ENCODE measurements at regions not wholly inside any gene's neighbourhood (a gene's known extent, or its start where the extent isn't known, plus 50 kb on each side); places are given as distances from the start of the nearest gene placed in this dataset.

DNA sequence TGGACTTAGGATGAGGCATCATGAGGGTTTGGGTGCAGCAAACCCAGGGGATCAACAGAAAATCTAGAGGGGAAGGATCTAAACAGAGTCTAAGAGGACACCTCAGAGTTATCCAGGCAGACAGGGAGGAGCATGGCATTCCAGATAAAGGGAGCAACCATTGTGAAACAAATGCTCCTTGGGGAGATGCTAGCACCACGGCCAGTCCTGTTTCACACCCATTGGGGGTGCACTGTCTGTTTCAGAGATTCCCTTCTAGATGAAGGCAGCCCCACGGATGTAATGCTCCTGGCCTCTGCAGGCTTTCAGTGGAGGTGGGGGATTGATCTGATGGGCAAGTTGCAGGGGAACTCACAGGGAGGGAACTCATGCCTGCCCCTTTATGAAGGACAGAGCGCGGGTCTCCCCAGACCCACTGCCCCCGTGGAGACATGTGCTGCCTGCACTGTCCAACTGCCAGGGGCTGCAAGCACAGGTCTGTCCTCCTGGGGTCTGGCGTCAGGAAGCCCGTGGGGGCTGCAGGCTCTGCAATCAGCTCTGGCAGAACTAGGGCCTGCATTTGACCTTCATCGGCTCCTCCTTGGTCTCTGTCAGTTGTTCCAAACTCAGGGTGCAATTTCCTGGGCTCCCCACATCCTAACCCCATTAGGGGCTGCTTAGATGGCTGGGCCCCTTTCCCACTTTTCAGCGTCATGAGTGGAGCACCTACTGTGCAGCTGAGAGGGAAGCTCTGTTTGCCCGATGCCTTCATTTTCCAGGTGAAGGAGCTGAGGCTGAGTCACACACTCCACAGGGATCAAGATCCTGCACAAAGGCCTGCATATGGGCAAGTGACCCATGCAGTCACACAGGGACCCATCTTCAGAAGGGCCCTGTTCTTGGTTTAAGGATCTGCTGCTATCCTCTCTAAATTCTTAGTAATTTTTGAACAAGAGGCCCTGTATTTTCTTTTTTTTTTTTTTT lies 163.4 kb downstream of the ARL4C start:
- ChIA-PET CTCF (interaction anchor here (1.1 kb wide), 1 partner anchor 79 kb away, joined by 3 read pairs; no protein-coding TSS in a partner anchor), POLR2A (ENCODE audit: low non-redundant PET) (no interaction called here)
- H3K27ac ChIP-seq: peak overlapping the region; percentile 56
- DNase-seq (ENCODE audit: low spot score): no peak
- TF ChIP-seq, protein P1, sequence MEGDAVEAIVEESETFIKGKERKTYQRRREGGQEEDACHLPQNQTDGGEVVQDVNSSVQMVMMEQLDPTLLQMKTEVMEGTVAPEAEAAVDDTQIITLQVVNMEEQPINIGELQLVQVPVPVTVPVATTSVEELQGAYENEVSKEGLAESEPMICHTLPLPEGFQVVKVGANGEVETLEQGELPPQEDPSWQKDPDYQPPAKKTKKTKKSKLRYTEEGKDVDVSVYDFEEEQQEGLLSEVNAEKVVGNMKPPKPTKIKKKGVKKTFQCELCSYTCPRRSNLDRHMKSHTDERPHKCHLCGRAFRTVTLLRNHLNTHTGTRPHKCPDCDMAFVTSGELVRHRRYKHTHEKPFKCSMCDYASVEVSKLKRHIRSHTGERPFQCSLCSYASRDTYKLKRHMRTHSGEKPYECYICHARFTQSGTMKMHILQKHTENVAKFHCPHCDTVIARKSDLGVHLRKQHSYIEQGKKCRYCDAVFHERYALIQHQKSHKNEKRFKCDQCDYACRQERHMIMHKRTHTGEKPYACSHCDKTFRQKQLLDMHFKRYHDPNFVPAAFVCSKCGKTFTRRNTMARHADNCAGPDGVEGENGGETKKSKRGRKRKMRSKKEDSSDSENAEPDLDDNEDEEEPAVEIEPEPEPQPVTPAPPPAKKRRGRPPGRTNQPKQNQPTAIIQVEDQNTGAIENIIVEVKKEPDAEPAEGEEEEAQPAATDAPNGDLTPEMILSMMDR (conservative IDR thresholded peaks at IDR 0.05; ENCODE audit: low read depth): no peak

DNA sequence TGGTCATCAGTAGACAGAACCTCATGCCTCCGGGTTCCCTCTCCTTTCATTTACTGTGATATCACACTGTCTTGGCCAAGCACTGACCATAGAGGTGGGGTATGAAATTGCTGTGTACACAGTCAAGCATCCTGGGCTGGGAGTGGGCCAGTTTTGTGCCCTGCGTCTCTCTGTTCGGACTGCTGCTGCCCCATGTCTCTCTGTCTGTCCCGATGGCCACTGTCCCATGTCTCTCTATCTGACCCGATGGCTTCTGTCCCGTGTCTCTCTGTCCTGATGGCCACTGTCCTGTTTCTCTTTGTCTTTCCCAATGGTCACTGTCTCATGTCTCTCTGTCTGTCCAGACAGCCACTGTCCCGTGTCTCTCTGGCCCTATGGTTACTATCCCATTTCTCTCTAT lies 164.9 kb downstream of the ARL4C start:
- ChIA-PET CTCF (no interaction called here), POLR2A (ENCODE audit: low non-redundant PET) (no interaction called here)
- TF ChIP-seq, protein P1 (conservative IDR thresholded peaks at IDR 0.05; ENCODE audit: low read depth): no peak
- DNase-seq (ENCODE audit: low spot score): no peak
- H3K27ac ChIP-seq: no peak overlapping the region

DNA sequence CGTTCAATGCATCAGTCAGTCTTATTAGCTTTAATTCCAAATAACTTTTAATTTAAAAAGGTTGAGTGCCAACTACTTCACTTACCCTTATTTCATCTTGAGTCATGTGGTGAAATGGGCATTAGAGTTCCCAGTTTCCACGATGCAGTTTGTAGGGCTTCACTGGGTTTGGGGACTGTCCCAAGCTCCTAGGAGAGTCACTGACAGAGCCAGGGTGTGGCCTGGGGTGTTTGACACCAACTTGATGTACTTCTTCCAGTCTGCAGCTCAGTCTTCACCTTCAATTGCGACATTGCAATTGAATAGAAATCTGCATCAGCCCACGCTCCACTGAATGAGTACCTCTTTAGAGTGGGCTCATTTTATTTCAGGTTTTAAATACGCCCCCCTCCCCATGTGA lies 165.3 kb downstream of the ARL4C start:
- DNase-seq (ENCODE audit: low spot score): no peak
- no peak overlapping the region for H3K27ac ChIP-seq
- CTCF ChIA-PET: no interaction called here
- POLR2A ChIA-PET (ENCODE audit: low non-redundant PET): no interaction called here
- TF ChIP-seq, protein P1 (conservative IDR thresholded peaks at IDR 0.05; ENCODE audit: low read depth): no peak

DNA sequence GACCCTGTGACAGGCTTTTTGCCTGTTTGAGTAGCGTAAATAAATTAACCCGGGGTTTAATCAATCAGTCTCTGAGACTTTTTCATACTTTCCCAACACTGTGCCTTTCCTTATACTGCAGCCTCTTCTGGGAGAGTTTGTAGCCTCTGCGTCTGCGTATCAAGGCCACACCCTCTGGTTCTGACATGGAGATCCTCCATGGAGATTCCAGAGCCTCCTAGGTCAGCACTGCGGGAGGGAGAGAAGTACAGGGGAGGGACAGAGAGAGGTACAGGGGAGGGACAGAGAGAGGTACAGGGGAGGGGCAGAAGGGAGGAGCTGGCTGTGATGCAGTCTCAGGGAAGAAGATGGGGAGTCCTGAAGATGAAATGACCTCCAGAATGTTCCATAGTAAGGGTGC lies 166.0 kb downstream of the ARL4C start:
- POLR2A ChIA-PET (ENCODE audit: low non-redundant PET): no interaction called here
- no peak overlapping the region for H3K27ac ChIP-seq
- CTCF ChIA-PET: no interaction called here
- TF ChIP-seq, protein P1 (conservative IDR thresholded peaks at IDR 0.05; ENCODE audit: low read depth): no peak
- no peak for DNase-seq (ENCODE audit: low spot score)

DNA sequence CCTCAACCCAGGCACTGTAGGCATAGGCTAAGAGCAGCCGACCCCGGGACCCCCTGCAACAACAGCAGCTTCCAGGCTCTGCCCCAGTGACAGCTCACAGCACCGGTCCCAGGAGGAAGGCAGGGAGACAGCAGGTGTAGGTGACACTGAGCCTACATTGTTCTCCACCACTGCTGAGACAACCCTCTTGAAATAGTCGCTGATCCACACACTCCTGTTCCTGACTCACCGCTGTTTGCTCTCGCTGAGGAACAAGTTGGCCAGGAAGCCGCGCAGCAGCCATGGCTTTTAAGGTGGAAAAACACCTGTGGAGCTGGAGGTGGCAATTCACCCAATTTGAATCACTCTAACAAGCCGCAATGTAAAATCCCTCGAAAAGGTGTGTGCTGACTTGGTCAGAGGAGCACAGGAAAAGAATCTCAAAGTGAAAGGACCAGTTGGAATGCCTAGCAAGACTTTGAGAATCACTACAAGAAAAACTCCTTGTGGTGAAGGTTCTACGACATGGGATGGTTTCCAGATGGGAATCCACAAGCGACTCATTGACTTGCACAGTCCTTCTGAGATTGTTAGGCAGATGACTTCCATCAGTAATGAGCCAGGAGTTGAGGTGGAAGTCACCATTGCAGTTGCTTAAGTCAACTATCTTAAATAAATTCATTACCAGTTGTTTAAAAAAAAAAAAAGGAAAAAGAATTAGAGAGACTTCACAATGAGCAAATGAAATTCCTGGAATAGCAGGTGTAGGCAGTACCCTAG lies 167.5 kb downstream of the ARL4C start:
- no peak overlapping the region for H3K27ac ChIP-seq
- DNase-seq (ENCODE audit: low spot score): no peak
- TF ChIP-seq, protein P1 (conservative IDR thresholded peaks at IDR 0.05; ENCODE audit: low read depth): no peak
- ChIA-PET POLR2A (ENCODE audit: low non-redundant PET) (no interaction called here), CTCF (no interaction called here)

DNA sequence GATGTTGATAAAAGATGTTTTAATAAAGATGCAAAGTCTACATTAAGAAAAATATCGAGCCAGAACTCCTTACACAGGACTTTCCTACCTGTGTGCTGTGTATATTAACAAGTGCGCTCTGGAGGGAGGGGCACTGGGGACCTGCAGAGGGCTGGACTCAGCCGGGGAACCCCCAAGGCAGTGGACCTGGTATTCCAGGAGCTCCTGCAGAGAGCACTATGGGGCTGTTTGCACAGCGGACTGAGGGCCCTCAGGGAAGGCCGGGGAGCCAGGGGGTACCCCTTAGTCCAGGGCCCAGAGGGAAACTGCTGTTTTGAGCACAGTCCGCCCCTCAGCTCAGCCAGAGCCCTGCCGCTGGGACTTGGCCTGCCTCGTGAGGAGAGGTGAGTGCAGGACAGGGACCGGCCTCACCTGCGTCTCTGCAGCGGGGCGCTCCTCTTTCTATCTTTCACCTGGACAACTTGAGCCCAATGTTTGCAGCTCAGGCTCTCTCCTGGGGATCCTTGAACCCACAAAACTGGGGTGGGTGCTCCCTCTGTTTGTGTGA lies 168.4 kb downstream of the ARL4C start:
- TF ChIP-seq, protein P1 (conservative IDR thresholded peaks at IDR 0.05; ENCODE audit: low read depth): no peak
- DNase-seq (ENCODE audit: low spot score): no peak
- POLR2A ChIA-PET (ENCODE audit: low non-redundant PET): no interaction called here
- H3K27ac ChIP-seq: no peak overlapping the region
- CTCF ChIA-PET: no interaction called here
